Loucy (cell line): ENCODE measurements at regions not wholly inside any gene's neighbourhood (a gene's known extent, or its start where the extent isn't known, plus 50 kb on each side); places are given as distances from the start of the nearest gene placed in this dataset.

Experiments used
- H2AFZ ChIP-seq: fragments of 200-600 bp; sonication (generic); 2 replicates; pipeline ENCODE4 v1.6.0; 2016; ENCODE audit warnings: antibody characterized with exemption, mild to moderate bottlenecking, low read length, moderate library complexity
- H3F3A ChIP-seq: fragments of 200-600 bp; 2 replicates; pipeline ENCODE4 v1.6.0; 2016; ENCODE audit warnings: antibody characterized with exemption, low read depth, mild to moderate bottlenecking
- H3K27me3 ChIP-seq: fragments of 200-600 bp; sonication (generic); 2 replicates; pipeline ENCODE4 v1.6.1; 2014; ENCODE audit warnings: low read length, mild to moderate bottlenecking; ENCODE audit not compliant: insufficient read depth, poor library complexity, severe bottlenecking
- H3K36me3 ChIP-seq: fragments of 200-600 bp; sonication (generic); 2 replicates; pipeline ENCODE4 v1.6.1; 2016; ENCODE audit warnings: low read length; ENCODE audit not compliant: insufficient read depth
- H3K4me1 ChIP-seq: fragments of 200-600 bp; sonication (generic); 2 replicates; pipeline ENCODE4 v1.5.1; 2014; ENCODE audit warnings: low read length, mild to moderate bottlenecking; ENCODE audit not compliant: insufficient read depth, poor library complexity, severe bottlenecking
- H3K4me2 ChIP-seq: fragments of 200-600 bp; sonication (generic); 2 replicates; pipeline ENCODE4 v1.6.0; 2014; ENCODE audit warnings: antibody characterized with exemption, low read length, low read depth, mild to moderate bottlenecking; ENCODE audit not compliant: poor library complexity, severe bottlenecking
- H3K4me3 ChIP-seq: fragments of 200-600 bp; sonication (generic); 2 replicates; pipeline ENCODE4 v1.5.1; 2014; ENCODE audit warnings: low read length, mild to moderate bottlenecking, mixed read lengths; ENCODE audit not compliant: poor library complexity, severe bottlenecking
- H3K79me2 ChIP-seq: fragments of 200-600 bp; sonication (generic); 2 replicates; pipeline ENCODE4 v1.6.1; 2014; ENCODE audit warnings: low read length; ENCODE audit not compliant: insufficient read depth
- H3K9ac ChIP-seq: fragments of 200-600 bp; sonication (generic); 2 replicates; pipeline ENCODE4 v1.6.0; 2014; ENCODE audit warnings: mild to moderate bottlenecking, low read depth, low read length, moderate library complexity; ENCODE audit not compliant: poor library complexity, severe bottlenecking
- H3K9me2 ChIP-seq: fragments of 200-600 bp; sonication (generic); replicated peaks from 2 replicates; pipeline ENCODE4 v1.6.1; 2016; ENCODE audit warnings: low read depth, low read length, mixed read lengths
- H3K9me3 ChIP-seq: fragments of 200-600 bp; sonication (generic); 2 replicates; pipeline ENCODE4 v1.6.1; 2014; ENCODE audit warnings: mild to moderate bottlenecking, antibody characterized with exemption, low read length, low read depth; ENCODE audit not compliant: insufficient read depth
- H4K20me1 ChIP-seq: fragments of 200-600 bp; sonication (generic); 2 replicates; pipeline ENCODE4 v1.6.0; 2014; ENCODE audit warnings: antibody characterized with exemption, low read length, mild to moderate bottlenecking; ENCODE audit not compliant: insufficient read depth, poor library complexity, severe bottlenecking
- CTCF ChIP-seq: fragments of 200-600 bp; sonication (generic); conservative IDR thresholded peaks from 2 replicates; pipeline ENCODE4 v1.5.1; 2014; ENCODE audit warnings: mild to moderate bottlenecking, antibody characterized with exemption, low read length
- EZH2phosphoT487 ChIP-seq: fragments of 200-600 bp; IDR thresholded peaks from 2 replicates; pipeline ENCODE4 v1.6.1; 2018; ENCODE audit warnings: antibody characterized with exemption, mild to moderate bottlenecking, moderate library complexity, borderline replicate concordance

GRCh38 chr15:87131067-87131466 is 1051.4 kb downstream of the AGBL1 start:
- Histone ChIP-seq H3K27me3 (no peaks in the 10 kb centered on the region), H3F3A (no peaks in the 10 kb centered on the region), H3K9ac (no peak overlapping the region), H4K20me1 (no peaks in the 10 kb centered on the region), H3K4me1 (no peaks in the 10 kb centered on the region), H3K9me2 (no peaks in the 10 kb centered on the region), H3K36me3 (no peaks in the 10 kb centered on the region), H3K4me2 (no peak overlapping the region), H3K4me3 (no peak overlapping the region), H3K79me2 (no peaks in the 10 kb centered on the region), H2AFZ (no peak overlapping the region), H3K9me3 (no peaks in the 10 kb centered on the region)
- TF ChIP-seq CTCF (no peak), EZH2phosphoT487 (no peak)

- Histone ChIP-seq H3K9me2 (no peaks in the 10 kb centered on the region), H2AFZ (no peak overlapping the region), H4K20me1 (no peaks in the 10 kb centered on the region), H3K4me2 (no peak overlapping the region), H3K4me3 (no peak overlapping the region), H3K9me3 (no peaks in the 10 kb centered on the region), H3K79me2 (no peaks in the 10 kb centered on the region), H3K9ac (no peak overlapping the region), H3F3A (no peaks in the 10 kb centered on the region), H3K27me3 (no peaks in the 10 kb centered on the region), H3K36me3 (no peaks in the 10 kb centered on the region), H3K4me1 (no peaks in the 10 kb centered on the region)
- TF ChIP-seq CTCF (no peak), EZH2phosphoT487 (no peak)
Measured at GRCh38 chr15:87129916-87130315, 1050.2 kb downstream of the AGBL1 start.

- Histone ChIP-seq H3K36me3 (no peaks in the 10 kb centered on the region), H3K9me3 (no peaks in the 10 kb centered on the region), H4K20me1 (no peaks in the 10 kb centered on the region), H2AFZ (no peak overlapping the region), H3K4me1 (no peaks in the 10 kb centered on the region), H3K4me3 (no peak overlapping the region), H3K79me2 (no peaks in the 10 kb centered on the region), H3K9ac (no peak overlapping the region), H3K27me3 (no peaks in the 10 kb centered on the region), H3K4me2 (no peak overlapping the region), H3F3A (no peaks in the 10 kb centered on the region), H3K9me2 (no peaks in the 10 kb centered on the region)
- no peak for TF ChIP-seq CTCF
- no peak for TF ChIP-seq EZH2phosphoT487
Measured at GRCh38 chr15:87123676-87124382, 1044.2 kb downstream of the AGBL1 start.
